ENCODE measurements at regions not wholly inside any gene's neighbourhood (a gene's known extent, or its start where the extent isn't known, plus 50 kb on each side); places are given as distances from the start of the nearest gene placed in this dataset.

GRCh38 chr2:150391779-150392178, 95.7 kb downstream of the RND3 start:
- TF ChIP-seq, protein P1, sequence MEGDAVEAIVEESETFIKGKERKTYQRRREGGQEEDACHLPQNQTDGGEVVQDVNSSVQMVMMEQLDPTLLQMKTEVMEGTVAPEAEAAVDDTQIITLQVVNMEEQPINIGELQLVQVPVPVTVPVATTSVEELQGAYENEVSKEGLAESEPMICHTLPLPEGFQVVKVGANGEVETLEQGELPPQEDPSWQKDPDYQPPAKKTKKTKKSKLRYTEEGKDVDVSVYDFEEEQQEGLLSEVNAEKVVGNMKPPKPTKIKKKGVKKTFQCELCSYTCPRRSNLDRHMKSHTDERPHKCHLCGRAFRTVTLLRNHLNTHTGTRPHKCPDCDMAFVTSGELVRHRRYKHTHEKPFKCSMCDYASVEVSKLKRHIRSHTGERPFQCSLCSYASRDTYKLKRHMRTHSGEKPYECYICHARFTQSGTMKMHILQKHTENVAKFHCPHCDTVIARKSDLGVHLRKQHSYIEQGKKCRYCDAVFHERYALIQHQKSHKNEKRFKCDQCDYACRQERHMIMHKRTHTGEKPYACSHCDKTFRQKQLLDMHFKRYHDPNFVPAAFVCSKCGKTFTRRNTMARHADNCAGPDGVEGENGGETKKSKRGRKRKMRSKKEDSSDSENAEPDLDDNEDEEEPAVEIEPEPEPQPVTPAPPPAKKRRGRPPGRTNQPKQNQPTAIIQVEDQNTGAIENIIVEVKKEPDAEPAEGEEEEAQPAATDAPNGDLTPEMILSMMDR (optimal IDR thresholded peaks at IDR 0.05 in 1 of 3, IDR thresholded peaks at IDR 0.05 in 1 of 3, conservative IDR thresholded peaks at IDR 0.05 in 1 of 3; ENCODE audit: extremely low read depth in 1 of 3, insufficient read depth in 2 of 3, low read length in 3 of 3) = no peak
- no peak for TF ChIP-seq EZH2 (IDR thresholded peaks at IDR 0.05; ENCODE audit: low read length)

Measured in keratinocyte (primary cell).